ENCODE measurements at regions not wholly inside any gene's neighbourhood (a gene's known extent, or its start where the extent isn't known, plus 50 kb on each side); places are given as distances from the start of the nearest gene placed in this dataset.

DNA sequence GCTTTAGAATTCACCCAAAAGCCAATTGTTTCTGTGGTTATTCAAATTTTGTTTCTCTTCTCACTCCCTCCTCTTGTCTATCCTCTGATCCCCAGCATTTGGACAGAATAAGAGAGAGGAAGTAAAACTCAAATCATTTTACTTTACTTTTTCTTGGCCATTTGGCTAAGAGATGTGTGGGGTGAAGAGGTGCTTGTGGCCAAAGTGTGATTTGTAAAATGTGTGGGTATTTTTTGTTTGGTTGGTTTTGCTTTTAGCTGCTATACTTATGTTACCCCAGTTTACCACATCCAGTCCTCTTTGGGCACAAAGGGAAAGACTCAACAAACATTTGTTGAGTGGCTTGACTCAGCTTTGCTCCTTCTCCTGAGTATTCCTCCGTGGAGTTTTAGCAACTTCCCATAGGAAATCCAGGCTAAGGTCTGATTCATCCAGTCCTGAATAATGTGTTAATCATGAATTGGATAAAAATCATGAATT is 109.1 kb upstream of the CYP1B1 start (continued):
- TF ChIP-seq, protein P1, sequence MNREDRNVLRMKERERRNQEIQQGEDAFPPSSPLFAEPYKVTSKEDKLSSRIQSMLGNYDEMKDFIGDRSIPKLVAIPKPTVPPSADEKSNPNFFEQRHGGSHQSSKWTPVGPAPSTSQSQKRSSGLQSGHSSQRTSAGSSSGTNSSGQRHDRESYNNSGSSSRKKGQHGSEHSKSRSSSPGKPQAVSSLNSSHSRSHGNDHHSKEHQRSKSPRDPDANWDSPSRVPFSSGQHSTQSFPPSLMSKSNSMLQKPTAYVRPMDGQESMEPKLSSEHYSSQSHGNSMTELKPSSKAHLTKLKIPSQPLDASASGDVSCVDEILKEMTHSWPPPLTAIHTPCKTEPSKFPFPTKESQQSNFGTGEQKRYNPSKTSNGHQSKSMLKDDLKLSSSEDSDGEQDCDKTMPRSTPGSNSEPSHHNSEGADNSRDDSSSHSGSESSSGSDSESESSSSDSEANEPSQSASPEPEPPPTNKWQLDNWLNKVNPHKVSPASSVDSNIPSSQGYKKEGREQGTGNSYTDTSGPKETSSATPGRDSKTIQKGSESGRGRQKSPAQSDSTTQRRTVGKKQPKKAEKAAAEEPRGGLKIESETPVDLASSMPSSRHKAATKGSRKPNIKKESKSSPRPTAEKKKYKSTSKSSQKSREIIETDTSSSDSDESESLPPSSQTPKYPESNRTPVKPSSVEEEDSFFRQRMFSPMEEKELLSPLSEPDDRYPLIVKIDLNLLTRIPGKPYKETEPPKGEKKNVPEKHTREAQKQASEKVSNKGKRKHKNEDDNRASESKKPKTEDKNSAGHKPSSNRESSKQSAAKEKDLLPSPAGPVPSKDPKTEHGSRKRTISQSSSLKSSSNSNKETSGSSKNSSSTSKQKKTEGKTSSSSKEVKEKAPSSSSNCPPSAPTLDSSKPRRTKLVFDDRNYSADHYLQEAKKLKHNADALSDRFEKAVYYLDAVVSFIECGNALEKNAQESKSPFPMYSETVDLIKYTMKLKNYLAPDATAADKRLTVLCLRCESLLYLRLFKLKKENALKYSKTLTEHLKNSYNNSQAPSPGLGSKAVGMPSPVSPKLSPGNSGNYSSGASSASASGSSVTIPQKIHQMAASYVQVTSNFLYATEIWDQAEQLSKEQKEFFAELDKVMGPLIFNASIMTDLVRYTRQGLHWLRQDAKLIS (CRISPR knock-in tag; IDR thresholded peaks at IDR 0.05; ENCODE audit: borderline replicate concordance): no peak
- no peak for TF ChIP-seq SOX15 (CRISPR knock-in tag; IDR thresholded peaks at IDR 0.05)
- no peak for TF ChIP-seq ZNF232 (CRISPR knock-in tag; IDR thresholded peaks at IDR 0.05)
- TF ChIP-seq ZNF416 (CRISPR knock-in tag; IDR thresholded peaks at IDR 0.05): no peak
- TF ChIP-seq ZNF317 (CRISPR knock-in tag; IDR thresholded peaks at IDR 0.05; ENCODE audit: borderline replicate concordance, low read depth): no peak
- no peak for TF ChIP-seq CREM (CRISPR knock-in tag; IDR thresholded peaks at IDR 0.05)
- TF ChIP-seq ZNF396 (CRISPR knock-in tag; IDR thresholded peaks at IDR 0.05; ENCODE audit: borderline replicate concordance): no peak
- TF ChIP-seq, protein P2, sequence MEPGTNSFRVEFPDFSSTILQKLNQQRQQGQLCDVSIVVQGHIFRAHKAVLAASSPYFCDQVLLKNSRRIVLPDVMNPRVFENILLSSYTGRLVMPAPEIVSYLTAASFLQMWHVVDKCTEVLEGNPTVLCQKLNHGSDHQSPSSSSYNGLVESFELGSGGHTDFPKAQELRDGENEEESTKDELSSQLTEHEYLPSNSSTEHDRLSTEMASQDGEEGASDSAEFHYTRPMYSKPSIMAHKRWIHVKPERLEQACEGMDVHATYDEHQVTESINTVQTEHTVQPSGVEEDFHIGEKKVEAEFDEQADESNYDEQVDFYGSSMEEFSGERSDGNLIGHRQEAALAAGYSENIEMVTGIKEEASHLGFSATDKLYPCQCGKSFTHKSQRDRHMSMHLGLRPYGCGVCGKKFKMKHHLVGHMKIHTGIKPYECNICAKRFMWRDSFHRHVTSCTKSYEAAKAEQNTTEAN (CRISPR knock-in tag; IDR thresholded peaks at IDR 0.05): no peak
- TF ChIP-seq, protein P3, sequence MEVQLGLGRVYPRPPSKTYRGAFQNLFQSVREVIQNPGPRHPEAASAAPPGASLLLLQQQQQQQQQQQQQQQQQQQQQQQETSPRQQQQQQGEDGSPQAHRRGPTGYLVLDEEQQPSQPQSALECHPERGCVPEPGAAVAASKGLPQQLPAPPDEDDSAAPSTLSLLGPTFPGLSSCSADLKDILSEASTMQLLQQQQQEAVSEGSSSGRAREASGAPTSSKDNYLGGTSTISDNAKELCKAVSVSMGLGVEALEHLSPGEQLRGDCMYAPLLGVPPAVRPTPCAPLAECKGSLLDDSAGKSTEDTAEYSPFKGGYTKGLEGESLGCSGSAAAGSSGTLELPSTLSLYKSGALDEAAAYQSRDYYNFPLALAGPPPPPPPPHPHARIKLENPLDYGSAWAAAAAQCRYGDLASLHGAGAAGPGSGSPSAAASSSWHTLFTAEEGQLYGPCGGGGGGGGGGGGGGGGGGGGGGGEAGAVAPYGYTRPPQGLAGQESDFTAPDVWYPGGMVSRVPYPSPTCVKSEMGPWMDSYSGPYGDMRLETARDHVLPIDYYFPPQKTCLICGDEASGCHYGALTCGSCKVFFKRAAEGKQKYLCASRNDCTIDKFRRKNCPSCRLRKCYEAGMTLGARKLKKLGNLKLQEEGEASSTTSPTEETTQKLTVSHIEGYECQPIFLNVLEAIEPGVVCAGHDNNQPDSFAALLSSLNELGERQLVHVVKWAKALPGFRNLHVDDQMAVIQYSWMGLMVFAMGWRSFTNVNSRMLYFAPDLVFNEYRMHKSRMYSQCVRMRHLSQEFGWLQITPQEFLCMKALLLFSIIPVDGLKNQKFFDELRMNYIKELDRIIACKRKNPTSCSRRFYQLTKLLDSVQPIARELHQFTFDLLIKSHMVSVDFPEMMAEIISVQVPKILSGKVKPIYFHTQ (CRISPR knock-in tag; IDR thresholded peaks at IDR 0.05): no peak
- TF ChIP-seq JAZF1 (CRISPR knock-in tag; IDR thresholded peaks at IDR 0.05): no peak

DNA sequence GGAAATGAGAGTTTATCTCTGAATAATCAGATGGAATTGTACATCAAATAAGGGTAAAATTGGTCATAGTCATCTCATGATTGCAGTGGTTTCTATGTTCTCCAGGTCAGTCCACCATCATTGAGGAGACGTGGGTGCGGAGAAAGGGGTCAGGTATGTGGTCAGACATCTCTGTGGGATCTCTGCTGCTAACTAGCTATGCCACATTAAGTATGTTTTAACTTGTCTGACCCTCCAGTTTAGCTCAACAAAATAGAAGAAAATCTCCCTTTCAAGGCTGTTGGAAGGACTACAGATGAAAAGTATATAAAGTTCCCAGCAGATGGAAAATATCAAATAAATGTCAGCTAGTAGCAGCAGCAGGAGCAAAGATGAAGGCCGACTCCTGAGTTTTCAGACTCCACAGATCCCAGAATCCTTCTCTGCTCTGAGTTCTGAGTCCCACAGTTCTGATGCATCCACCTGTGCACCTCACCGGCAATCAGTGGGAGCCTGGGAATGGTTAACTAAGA is 106.6 kb upstream of the CYP1B1 start:
- ChIA-PET POLR2A (no interaction called here), CTCF (no interaction called here)
- no peaks in the 10 kb centered on the region for H3K27me3 Mint-ChIP-seq (ENCODE audit: low read depth)
- TF ChIP-seq NR2C2 (CRISPR knock-in tag; IDR thresholded peaks at IDR 0.05): no peak
- no peak for TF ChIP-seq NFATC4 (CRISPR knock-in tag; IDR thresholded peaks at IDR 0.05)
- TF ChIP-seq JAZF1 (CRISPR knock-in tag; IDR thresholded peaks at IDR 0.05): no peak
- TF ChIP-seq, protein P4, sequence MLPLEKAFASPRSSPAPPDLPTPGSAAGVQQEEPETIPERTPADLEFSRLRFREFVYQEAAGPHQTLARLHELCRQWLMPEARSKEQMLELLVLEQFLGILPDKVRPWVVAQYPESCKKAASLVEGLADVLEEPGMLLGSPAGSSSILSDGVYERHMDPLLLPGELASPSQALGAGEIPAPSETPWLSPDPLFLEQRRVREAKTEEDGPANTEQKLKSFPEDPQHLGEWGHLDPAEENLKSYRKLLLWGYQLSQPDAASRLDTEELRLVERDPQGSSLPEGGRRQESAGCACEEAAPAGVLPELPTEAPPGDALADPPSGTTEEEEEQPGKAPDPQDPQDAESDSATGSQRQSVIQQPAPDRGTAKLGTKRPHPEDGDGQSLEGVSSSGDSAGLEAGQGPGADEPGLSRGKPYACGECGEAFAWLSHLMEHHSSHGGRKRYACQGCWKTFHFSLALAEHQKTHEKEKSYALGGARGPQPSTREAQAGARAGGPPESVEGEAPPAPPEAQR (CRISPR knock-in tag; IDR thresholded peaks at IDR 0.05): no peak
- TF ChIP-seq, protein P5, sequence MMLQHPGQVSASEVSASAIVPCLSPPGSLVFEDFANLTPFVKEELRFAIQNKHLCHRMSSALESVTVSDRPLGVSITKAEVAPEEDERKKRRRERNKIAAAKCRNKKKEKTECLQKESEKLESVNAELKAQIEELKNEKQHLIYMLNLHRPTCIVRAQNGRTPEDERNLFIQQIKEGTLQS (CRISPR knock-in tag; conservative IDR thresholded peaks at IDR 0.05): no peak
- TF ChIP-seq, protein P6, sequence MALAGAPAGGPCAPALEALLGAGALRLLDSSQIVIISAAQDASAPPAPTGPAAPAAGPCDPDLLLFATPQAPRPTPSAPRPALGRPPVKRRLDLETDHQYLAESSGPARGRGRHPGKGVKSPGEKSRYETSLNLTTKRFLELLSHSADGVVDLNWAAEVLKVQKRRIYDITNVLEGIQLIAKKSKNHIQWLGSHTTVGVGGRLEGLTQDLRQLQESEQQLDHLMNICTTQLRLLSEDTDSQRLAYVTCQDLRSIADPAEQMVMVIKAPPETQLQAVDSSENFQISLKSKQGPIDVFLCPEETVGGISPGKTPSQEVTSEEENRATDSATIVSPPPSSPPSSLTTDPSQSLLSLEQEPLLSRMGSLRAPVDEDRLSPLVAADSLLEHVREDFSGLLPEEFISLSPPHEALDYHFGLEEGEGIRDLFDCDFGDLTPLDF (CRISPR knock-in tag; IDR thresholded peaks at IDR 0.05): no peak
- TF ChIP-seq JUN (CRISPR knock-in tag; IDR thresholded peaks at IDR 0.05): no peak
- TF ChIP-seq, protein P7, sequence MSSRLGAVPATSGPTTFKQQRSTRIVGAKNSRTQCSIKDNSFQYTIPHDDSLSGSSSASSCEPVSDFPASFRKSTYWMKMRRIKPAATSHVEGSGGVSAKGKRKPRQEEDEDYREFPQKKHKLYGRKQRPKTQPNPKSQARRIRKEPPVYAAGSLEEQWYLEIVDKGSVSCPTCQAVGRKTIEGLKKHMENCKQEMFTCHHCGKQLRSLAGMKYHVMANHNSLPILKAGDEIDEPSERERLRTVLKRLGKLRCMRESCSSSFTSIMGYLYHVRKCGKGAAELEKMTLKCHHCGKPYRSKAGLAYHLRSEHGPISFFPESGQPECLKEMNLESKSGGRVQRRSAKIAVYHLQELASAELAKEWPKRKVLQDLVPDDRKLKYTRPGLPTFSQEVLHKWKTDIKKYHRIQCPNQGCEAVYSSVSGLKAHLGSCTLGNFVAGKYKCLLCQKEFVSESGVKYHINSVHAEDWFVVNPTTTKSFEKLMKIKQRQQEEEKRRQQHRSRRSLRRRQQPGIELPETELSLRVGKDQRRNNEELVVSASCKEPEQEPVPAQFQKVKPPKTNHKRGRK (CRISPR knock-in tag; IDR thresholded peaks at IDR 0.05; ENCODE audit: borderline replicate concordance): no peak
- TF ChIP-seq ZNF396 (CRISPR knock-in tag; IDR thresholded peaks at IDR 0.05; ENCODE audit: borderline replicate concordance): no peak
- TF ChIP-seq ETV6 (CRISPR knock-in tag; IDR thresholded peaks at IDR 0.05): no peak
- no peak for TF ChIP-seq ATF1 (CRISPR knock-in tag; IDR thresholded peaks at IDR 0.05)
- TF ChIP-seq FOXP1 (CRISPR knock-in tag; IDR thresholded peaks at IDR 0.05; ENCODE audit: borderline replicate concordance): no peak
- TF ChIP-seq, protein P8, sequence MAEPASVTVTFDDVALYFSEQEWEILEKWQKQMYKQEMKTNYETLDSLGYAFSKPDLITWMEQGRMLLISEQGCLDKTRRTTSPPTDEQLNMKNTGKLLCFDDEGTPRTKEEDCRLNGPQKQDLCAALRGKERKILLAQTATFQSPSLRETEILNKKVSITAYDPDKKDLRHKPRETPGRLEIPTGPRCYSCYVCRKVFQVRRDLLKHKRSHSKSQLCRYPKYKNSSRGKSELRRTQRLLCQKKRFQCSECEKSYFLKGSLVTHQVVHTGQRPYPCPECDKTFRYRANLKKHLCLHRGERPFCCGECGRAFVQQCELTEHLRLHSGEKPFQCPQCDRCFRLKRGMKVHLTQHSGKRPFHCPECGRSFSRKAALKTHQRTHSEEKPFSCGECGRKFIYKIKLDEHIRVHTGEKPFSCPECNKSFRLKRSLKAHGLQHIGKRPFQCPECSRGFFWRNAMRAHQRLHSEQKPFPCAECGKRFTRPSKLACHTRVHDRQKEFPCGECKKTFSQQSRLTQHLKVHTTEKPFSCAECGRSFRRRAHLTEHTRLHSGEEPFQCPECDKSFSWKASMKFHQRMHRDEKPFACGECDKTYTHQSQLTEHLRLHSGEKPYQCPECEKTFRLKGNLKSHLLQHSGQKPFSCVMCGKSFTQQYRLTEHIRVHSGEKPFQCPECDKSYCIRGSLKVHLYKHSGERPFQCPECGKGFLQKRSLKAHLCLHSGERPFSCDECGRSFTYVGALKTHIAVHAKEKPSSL (CRISPR knock-in tag; conservative IDR thresholded peaks at IDR 0.05): no peak
- TF ChIP-seq ZNF671 (CRISPR knock-in tag; IDR thresholded peaks at IDR 0.05): no peak

More for the DNA sequence above, 106.6 kb upstream of the CYP1B1 start:
- Mint-ChIP-seq H3K9me3 (peaks cover 9% of the 10 kb centered on the region), H3K27ac (no peak overlapping the region), H3K36me3 (no peaks in the 10 kb centered on the region), H3K4me1 (peaks cover 12% of the 10 kb centered on the region), H3K4me3 (no peak overlapping the region)
- DNase-seq (ENCODE audit: low spot score) (no peak), ATAC-seq (no peak)
